ACC112 (cell line): ENCODE measurements at regions not wholly inside any gene's neighbourhood (a gene's known extent, or its start where the extent isn't known, plus 50 kb on each side); places are given as distances from the start of the nearest gene placed in this dataset.
A peak's percentile ranks its signal among the peaks of the same experiment; 100 is the strongest.

Experiments used
- H2AFZ ChIP-seq: fragments of 200-600 bp; sonication (generic); one replicate; pipeline ENCODE4 v1.6.0; 2017; ENCODE audit warnings: antibody characterized with exemption, low read length; ENCODE audit not compliant: unreplicated experiment
- H3K27ac ChIP-seq: fragments of 200-600 bp; sonication (generic); 2 replicates; pipeline ENCODE4 v1.5.1; 2014; ENCODE audit warnings: low read depth, mild to moderate bottlenecking, antibody characterized with exemption, low read length, moderate library complexity
- H3K27me3 ChIP-seq: fragments of 200-600 bp; sonication (generic); 2 replicates; pipeline ENCODE4 v1.6.1; 2014; ENCODE audit warnings: mild to moderate bottlenecking, antibody characterized with exemption, low read length, moderate library complexity, mixed read lengths; ENCODE audit not compliant: insufficient read depth
- H3K36me3 ChIP-seq: fragments of 200-600 bp; sonication (generic); 2 replicates; pipeline ENCODE4 v1.6.1; 2016; ENCODE audit warnings: mild to moderate bottlenecking, antibody characterized with exemption, low read length, moderate library complexity, mixed read lengths; ENCODE audit not compliant: insufficient read depth
- H3K4me1 ChIP-seq: fragments of 200-600 bp; sonication (generic); one replicate; pipeline ENCODE4 v1.6.1; 2016; ENCODE audit warnings: low read length, mixed read lengths; ENCODE audit not compliant: insufficient read depth, unreplicated experiment, control insufficient read depth
- H3K4me3 ChIP-seq: fragments of 200-600 bp; sonication (generic); 2 replicates; pipeline ENCODE4 v1.5.1; 2014; ENCODE audit warnings: mild to moderate bottlenecking, low read depth, low read length
- H3K79me2 ChIP-seq: fragments of 200-600 bp; sonication (generic); one replicate; pipeline ENCODE4 v1.6.0; 2016; ENCODE audit warnings: low read length; ENCODE audit not compliant: control insufficient read depth, unreplicated experiment, insufficient read depth

DNA sequence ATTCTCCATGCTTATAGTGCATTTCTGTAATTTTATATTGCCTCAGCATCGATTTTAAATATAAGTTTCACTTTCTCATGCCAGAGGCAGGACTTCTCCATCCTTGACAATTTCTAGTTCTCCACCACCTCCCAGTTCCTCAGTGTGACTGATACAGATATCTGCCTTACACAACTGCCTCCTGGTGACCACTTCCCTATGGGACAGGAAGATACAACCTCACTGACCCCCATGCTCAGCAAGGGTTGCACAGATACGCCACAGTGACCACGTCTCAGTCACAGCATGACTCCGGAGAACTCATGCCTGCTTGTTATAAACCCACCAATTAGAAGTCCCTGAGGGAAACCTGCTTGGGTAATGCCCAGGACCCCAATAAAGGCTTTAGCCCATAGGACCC is 284.0 kb upstream of the MC4R start:
- no peaks in the 10 kb centered on the region for H3K79me2 ChIP-seq
- H3K27me3 ChIP-seq, result no peaks in the 10 kb centered on the region; the same call in 1 of the 2 replicates
- H3K4me3 ChIP-seq, result peak overlapping the region; percentile 37; the same call in 1 of the 2 replicates
- no peaks in the 10 kb centered on the region for H3K36me3 ChIP-seq
- no peak overlapping the region for H3K27ac ChIP-seq
- no peak overlapping the region for H2AFZ ChIP-seq
- no peaks in the 10 kb centered on the region for H3K4me1 ChIP-seq

DNA sequence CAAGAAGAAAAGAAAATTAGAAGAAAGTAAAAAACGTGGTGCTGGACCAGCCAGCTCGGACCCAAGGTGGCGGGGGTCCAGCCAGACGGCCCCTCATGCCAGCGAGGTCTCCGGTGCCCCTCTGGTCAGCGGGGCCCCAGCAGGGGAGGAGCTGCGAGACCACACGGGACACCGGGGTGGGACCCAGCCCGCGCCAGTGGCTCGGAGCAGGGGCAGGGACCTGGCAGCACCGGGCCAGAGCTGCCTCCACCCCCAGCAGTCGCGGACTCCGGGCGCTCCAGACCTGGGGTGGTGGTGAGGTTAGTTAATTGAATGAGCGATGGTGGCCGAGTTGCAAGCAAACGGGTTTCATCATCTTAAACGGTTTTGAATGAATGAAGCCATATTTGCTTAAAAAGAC is 289.9 kb upstream of the MC4R start:
- no peak overlapping the region for H3K4me3 ChIP-seq
- H3K4me1 ChIP-seq, result no peaks in the 10 kb centered on the region
- no peaks in the 10 kb centered on the region for H3K27me3 ChIP-seq
- no peak overlapping the region for H3K27ac ChIP-seq
- no peaks in the 10 kb centered on the region for H3K79me2 ChIP-seq
- H2AFZ ChIP-seq, result no peak overlapping the region
- no peaks in the 10 kb centered on the region for H3K36me3 ChIP-seq

DNA sequence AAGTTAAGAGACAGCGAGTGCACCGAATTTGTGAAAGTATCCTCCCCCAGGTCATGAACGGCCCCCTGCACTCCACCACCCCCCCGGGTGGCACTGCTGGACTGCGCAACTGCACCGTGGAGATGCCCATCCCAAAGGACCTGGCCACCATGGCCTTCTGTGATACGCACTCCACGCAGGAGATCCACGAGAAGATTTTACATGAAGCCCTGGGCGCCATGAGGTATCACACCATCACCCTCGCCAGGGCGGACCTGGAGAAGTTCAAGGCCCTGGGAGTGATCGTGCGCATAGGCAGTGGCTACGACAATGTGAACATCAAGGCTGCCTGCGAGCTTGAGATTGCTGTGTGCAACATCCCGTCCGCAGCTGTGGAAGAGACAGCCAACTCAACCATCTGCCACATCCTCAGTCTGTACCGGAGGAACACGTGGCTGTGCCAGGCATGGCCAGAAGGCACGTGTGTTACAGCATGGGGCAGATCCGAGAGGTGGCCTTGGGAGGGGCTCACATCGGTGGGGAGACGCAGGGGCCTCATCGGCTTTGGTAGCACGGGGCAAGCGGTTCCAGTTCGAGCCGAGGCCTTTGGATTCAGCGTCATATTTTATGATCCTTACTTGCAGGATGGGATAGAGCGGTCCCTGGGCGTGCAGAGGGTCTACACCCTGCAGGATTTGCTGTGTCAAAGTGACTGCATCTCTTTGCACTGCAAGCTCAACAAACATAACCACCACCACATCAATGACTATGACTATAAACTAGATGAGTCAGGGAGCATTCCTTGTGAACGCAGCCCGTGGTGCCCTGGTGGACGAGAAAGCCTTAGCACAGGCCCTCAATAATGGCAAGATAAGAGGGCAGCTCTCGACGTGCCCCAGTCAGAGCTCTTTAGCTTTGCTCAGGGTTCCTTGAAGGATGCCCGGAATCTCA is 290.8 kb upstream of the MC4R start:
- no peaks in the 10 kb centered on the region for H3K79me2 ChIP-seq
- no peak overlapping the region for H2AFZ ChIP-seq
- H3K4me1 ChIP-seq, result no peaks in the 10 kb centered on the region
- no peaks in the 10 kb centered on the region for H3K27me3 ChIP-seq
- no peak overlapping the region for H3K4me3 ChIP-seq
- H3K27ac ChIP-seq, result no peak overlapping the region
- no peaks in the 10 kb centered on the region for H3K36me3 ChIP-seq

DNA sequence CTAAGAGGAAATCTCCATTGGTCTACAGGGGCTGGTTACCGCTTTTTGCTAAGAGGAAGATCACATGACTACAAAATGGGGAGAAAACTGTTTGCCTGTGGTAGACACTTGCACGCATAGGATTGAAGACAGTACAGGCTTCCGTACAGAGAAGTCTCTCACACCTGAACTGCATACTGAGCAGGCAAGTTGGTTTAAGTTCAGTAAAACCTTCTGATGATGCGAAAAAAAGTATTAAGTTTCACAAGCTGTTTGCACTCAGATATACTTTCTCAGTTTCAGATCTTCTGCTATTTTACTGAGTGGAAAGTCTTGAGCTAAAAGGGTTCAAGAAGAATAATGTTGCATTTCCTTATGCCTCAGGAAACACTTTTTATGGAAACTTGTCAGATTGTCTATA is 292.2 kb upstream of the MC4R start:
- peaks cover 2% of the 10 kb centered on the region; the same call in 1 of the 2 replicates for H3K27me3 ChIP-seq
- no peaks in the 10 kb centered on the region for H3K4me1 ChIP-seq
- H3K27ac ChIP-seq, result no peak overlapping the region
- no peaks in the 10 kb centered on the region for H3K36me3 ChIP-seq
- no peaks in the 10 kb centered on the region for H3K79me2 ChIP-seq
- no peak overlapping the region for H3K4me3 ChIP-seq
- no peak overlapping the region for H2AFZ ChIP-seq

DNA sequence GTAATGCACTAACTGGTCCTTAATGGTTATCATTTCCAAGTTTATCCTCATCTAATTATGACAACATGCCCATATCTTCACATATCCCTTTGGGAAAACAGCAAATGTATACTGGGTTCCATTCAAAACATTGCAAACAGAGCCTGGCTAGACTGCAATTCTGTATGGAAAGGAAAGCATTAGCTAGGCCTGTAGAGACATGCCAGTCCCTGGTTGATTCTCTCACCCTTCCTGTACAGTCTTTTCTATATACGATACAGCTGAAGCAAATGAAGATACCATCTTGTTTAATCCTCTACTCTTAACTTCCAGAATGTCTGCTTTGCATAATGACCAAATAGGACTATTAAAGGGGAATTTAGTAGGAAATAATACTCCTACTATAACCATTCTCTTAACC is 294.4 kb upstream of the MC4R start:
- Histone ChIP-seq H3K27me3 (peaks cover 3% of the 10 kb centered on the region), H2AFZ (no peak overlapping the region), H3K4me1 (no peaks in the 10 kb centered on the region), H3K4me3 (no peak overlapping the region), H3K79me2 (no peaks in the 10 kb centered on the region), H3K36me3 (no peaks in the 10 kb centered on the region), H3K27ac (no peak overlapping the region)

DNA sequence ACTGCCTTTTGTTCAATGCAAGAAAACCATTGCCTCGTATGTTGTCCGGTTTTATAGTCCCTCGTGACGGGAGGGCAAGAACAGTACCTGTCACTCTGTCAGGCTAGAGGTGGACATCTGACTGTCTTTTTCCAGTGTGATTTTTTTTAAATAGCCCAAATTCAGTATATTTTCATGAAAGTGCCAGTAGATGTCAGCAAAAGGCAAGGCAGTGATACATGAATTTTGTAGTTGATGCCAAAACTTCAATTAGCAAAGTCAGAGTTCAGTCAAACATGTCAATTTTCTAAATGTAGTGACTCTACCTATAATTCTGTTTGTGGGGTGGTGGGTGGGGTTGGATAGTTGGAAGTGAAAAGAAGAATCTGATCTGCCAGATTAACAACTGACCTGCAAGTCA is 296.0 kb upstream of the MC4R start:
- Histone ChIP-seq H3K36me3 (no peaks in the 10 kb centered on the region), H3K4me3 (no peak overlapping the region), H2AFZ (no peak overlapping the region), H3K27me3 (peaks cover 10% of the 10 kb centered on the region), H3K79me2 (no peaks in the 10 kb centered on the region), H3K27ac (no peak overlapping the region), H3K4me1 (no peaks in the 10 kb centered on the region)

DNA sequence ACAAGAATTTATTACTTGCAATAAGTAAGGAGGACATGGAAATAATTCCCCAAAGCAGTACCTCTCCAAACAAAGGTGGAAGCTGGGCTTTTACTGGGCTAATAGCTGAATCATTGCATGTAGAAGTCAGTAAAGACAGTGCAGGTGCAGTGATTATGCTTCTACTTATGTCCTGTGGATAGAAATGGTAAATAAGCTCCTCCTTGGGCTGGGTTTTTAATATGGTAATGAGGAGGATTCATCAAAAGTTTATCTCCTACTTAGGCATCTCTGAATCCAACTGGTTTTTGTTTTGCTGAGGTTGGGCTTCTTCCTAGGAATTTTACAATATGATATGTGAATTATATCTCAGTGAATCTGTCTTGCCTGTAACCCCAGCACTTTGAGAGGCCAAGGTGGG is 297.4 kb upstream of the MC4R start:
- H3K27me3 ChIP-seq, result peaks cover 10% of the 10 kb centered on the region
- no peak overlapping the region for H2AFZ ChIP-seq
- no peak overlapping the region for H3K27ac ChIP-seq
- H3K4me1 ChIP-seq, result no peaks in the 10 kb centered on the region
- no peak overlapping the region for H3K4me3 ChIP-seq
- H3K36me3 ChIP-seq, result no peaks in the 10 kb centered on the region
- no peaks in the 10 kb centered on the region for H3K79me2 ChIP-seq

DNA sequence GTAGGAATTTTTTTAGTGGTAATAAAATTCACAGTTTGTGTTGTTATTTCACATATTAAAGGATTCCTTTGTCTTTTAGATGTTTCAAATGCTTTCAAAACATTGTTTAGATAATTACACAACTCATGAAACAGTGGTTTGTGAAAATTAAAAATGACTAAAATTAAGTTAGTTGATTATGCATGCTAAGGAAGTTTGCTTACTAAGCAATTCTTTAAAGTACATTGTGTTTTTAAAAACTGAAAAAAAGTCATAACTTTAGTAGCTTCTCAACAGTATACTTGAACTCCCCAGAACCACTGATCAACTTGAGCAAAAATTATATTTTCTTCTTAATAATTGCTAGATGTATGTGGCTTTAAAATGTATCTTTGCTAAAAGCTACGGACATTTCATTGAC is 298.4 kb upstream of the MC4R start:
- no peak overlapping the region for H2AFZ ChIP-seq
- H3K4me1 ChIP-seq, result no peaks in the 10 kb centered on the region
- H3K27me3 ChIP-seq, result peaks cover 10% of the 10 kb centered on the region
- no peak overlapping the region for H3K27ac ChIP-seq
- no peak overlapping the region for H3K4me3 ChIP-seq
- H3K79me2 ChIP-seq, result no peaks in the 10 kb centered on the region
- no peaks in the 10 kb centered on the region for H3K36me3 ChIP-seq

DNA sequence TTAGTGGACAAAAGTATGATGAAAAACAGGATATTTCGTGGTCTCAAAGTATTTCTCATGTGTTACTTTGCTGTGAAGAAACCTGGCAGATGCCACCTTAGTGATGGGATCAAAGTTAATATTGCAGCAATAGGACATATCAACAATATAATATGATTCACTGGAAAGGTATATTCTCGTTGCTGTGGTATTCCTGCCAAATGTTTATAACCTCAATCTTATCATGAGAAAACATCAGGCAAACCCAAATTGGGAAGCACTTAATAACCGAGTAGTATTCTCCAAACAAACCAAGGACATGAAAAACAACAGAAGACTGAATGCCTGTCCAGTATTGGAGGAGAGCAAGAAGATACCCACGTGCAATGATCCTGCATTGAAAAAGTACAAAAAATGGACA is 302.6 kb upstream of the MC4R start:
- H3K27ac ChIP-seq, result no peak overlapping the region

DNA sequence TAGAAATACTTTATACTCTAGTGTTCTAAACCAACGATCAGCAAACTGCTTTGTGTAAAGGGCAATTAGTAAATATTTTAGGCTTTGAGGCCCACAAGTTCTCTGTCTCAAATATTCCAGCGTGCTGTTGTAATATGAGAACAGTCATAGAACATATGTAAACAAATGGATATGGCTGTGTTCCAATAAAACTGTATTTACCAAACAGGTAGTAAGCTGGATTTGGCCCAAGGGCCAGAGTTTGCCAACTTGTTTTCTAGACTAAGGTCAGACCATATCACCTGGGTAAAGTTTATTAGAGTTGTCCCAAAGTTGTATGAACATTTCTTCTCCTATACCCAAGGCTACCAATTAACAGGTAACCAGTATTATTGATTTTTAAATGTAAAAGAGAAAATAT is 303.2 kb upstream of the MC4R start:
- Histone ChIP-seq H3K4me3 (no peak overlapping the region), H3K27me3 (peaks cover 17% of the 10 kb centered on the region), H3K36me3 (no peaks in the 10 kb centered on the region), H3K4me1 (no peaks in the 10 kb centered on the region), H2AFZ (no peak overlapping the region), H3K27ac (no peak overlapping the region), H3K79me2 (no peaks in the 10 kb centered on the region)

More for the DNA sequence above, 302.6 kb upstream of the MC4R start:
- Histone ChIP-seq H3K27me3 (peaks cover 17% of the 10 kb centered on the region), H2AFZ (no peak overlapping the region), H3K4me1 (no peaks in the 10 kb centered on the region), H3K4me3 (no peak overlapping the region), H3K79me2 (no peaks in the 10 kb centered on the region), H3K36me3 (no peaks in the 10 kb centered on the region)

DNA sequence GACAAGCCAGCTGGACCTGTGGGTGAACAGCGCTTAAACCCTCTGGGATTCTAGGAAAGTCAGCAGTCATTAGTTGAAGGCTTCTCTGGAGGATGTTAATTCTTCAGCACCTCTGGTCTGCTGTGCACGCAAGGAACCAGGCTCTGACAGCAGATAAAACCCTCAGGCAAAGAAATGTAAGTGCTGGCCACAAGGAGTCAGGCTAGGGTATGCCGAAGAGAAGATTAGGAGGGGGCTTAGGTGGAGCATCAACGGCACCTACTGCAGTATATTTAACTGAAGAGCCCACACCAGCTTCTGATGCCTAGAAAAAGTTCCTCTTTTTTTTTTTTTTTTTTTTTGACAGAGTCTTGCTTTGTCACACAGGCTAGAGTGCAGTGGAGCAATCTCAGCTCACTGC is 304.2 kb upstream of the MC4R start:
- Histone ChIP-seq H3K4me3 (no peak overlapping the region), H3K27me3 (peaks cover 17% of the 10 kb centered on the region), H3K36me3 (no peaks in the 10 kb centered on the region), H3K4me1 (no peaks in the 10 kb centered on the region), H2AFZ (no peak overlapping the region), H3K27ac (no peak overlapping the region), H3K79me2 (no peaks in the 10 kb centered on the region)
